K562 (cell line): ENCODE measurements at regions not wholly inside any gene's neighbourhood (a gene's known extent, or its start where the extent isn't known, plus 50 kb on each side); places are given as distances from the start of the nearest gene placed in this dataset.

Source experiments
- ATAC-seq: fragments of 200-7000 bp; cut with Tn5 transposase; 3 replicates; pipeline ENCODE4 v1.9.1; 2020; ENCODE audit warnings: moderate library complexity
- BruUV-seq: library from RNA; stranded (reverse); fragments of 400-500 nt; replicated peaks from 2 replicates; lab custom pipeline; 2021; lab: Mats Ljungman, UMichigan
- CTCF ChIA-PET: fragments of 300-600 bp; formaldehyde crosslinking; extraction: SDS; loops from one replicate; lab custom pipeline; 2021; ENCODE audit warnings: low intra/inter-chr PET ratio; lab: Yijun Ruan, JAX
- POLR2A ChIA-PET: fragments of 300-600, 350-650 bp; sonication (Branson Sonifier 250); formaldehyde crosslinking; extraction: SDS; loops from one replicate; lab custom pipeline; 2021; ENCODE audit warnings: antibody characterized with exemption, inconsistent platforms; lab: Yijun Ruan, JAX
- DNase-seq, 4 experiments: peaks; one replicate each; pipeline versions ENCODE4 v3.0.0 to v3.0.0-alpha.2; 2011 to 2018; ENCODE audit warnings: low spot score in 3 of 4, mixed read lengths in 3 of 4; ENCODE audit errors: extremely low read depth in 1 of 4
- FAIRE-seq: peaks from 2 replicates; lab custom pipeline; 2011; peaks lifted over from hg19 to GRCh38; lab: Jason Lieb, UNC
- H2AFZ ChIP-seq: 2 replicates; pipeline ENCODE4 v1.6.0; 2011; ENCODE audit warnings: low read depth, low read length, control low read depth, inconsistent platforms
- H3K27ac ChIP-seq: fragments of 200-600 bp; 3 replicates; pipeline ENCODE4 v1.8.0; 2011; ENCODE audit warnings: low read depth, mild to moderate bottlenecking, control low read depth, inconsistent platforms, low read length, moderate library complexity, mixed read lengths; ENCODE audit errors: extremely low read depth
- H3K27me3 ChIP-seq, 2 experiments: fragments of 300-600 bp in 1 of 2; 2 replicates in 1 of 2; 3 replicates in 1 of 2; pipeline versions ENCODE4 v1.6.0 to v1.8.0; 2011; ENCODE audit warnings: inconsistent platforms in 2 of 2, low read length in 2 of 2, mild to moderate bottlenecking in 1 of 2, mixed read lengths in 1 of 2, moderate library complexity in 1 of 2; ENCODE audit not compliant: control insufficient read depth in 2 of 2, insufficient read depth in 2 of 2
- H3K36me3 ChIP-seq: fragments of 300-600 bp; 3 replicates; pipeline ENCODE4 v1.8.0; 2011; ENCODE audit warnings: mild to moderate bottlenecking, low read length, inconsistent platforms; ENCODE audit not compliant: control insufficient read depth, insufficient read depth
- H3K4me1 ChIP-seq, 2 experiments: fragments of 200-600 bp in 1 of 2; replicated peaks in 1 of 2; 2 replicates in 1 of 2; 3 replicates in 1 of 2; pipeline versions ENCODE4 v1.5.1 to v1.8.0; 2011; ENCODE audit warnings: inconsistent platforms in 2 of 2, low read length in 2 of 2, mild to moderate bottlenecking in 1 of 2, mixed read lengths in 1 of 2, moderate library complexity in 1 of 2; ENCODE audit not compliant: control insufficient read depth in 2 of 2, insufficient read depth in 2 of 2
- H3K4me2 ChIP-seq: 2 replicates; pipeline ENCODE4 v1.6.1; 2011; ENCODE audit warnings: low read length, control low read depth, inconsistent platforms, mixed read lengths; ENCODE audit not compliant: insufficient read depth
- H3K4me3 ChIP-seq: fragments of 200-600 bp; sonication (generic), shearing (Covaris generic); 2 replicates; pipeline ENCODE4 v1.5.1; 2016; ENCODE audit warnings: control low read depth, inconsistent platforms
- H3K79me2 ChIP-seq: fragments of 200-600 bp; 3 replicates; pipeline ENCODE4 v1.8.0; 2011; ENCODE audit warnings: low read length, inconsistent platforms; ENCODE audit not compliant: control insufficient read depth, insufficient read depth
- H3K9ac ChIP-seq, 2 experiments: 2 replicates each; pipeline versions ENCODE4 v1.6.0 to v1.6.1; 2011; ENCODE audit warnings: low read depth in 2 of 2, low read length in 2 of 2, control low read depth in 1 of 2, inconsistent platforms in 1 of 2, mild to moderate bottlenecking in 1 of 2, mixed read lengths in 1 of 2; ENCODE audit not compliant: insufficient read depth in 1 of 2
- H3K9me1 ChIP-seq: one replicate; pipeline ENCODE4 v1.6.0; 2011; ENCODE audit warnings: inconsistent platforms, mild to moderate bottlenecking, low read length, moderate library complexity; ENCODE audit not compliant: control insufficient read depth, insufficient read depth
- H3K9me3 ChIP-seq: replicated peaks from 2 replicates; pipeline ENCODE4 v1.5.1; 2011; ENCODE audit warnings: low read depth, low read length, inconsistent platforms; ENCODE audit not compliant: control insufficient read depth, insufficient read depth
- H4K20me1 ChIP-seq: replicated peaks from 2 replicates; pipeline ENCODE4 v1.6.1; 2011; ENCODE audit warnings: low read length, inconsistent platforms, mixed read lengths; ENCODE audit not compliant: control insufficient read depth, insufficient read depth
- RUNX1 ChIP-seq: sonication (generic); IDR thresholded peaks from 2 replicates; pipeline ENCODE4 v1.6.1; 2016; ENCODE audit warnings: antibody characterized with exemption, low read depth
- SIRT6 ChIP-seq: IDR thresholded peaks from one replicate; pipeline ENCODE4 v1.6.1; 2012; ENCODE audit warnings: low read depth, mild to moderate bottlenecking, control low read depth, inconsistent platforms, low read length, moderate library complexity
- STAT5A ChIP-seq: IDR thresholded peaks from 2 replicates; pipeline ENCODE4 v1.6.1; 2012; ENCODE audit warnings: low read length, inconsistent platforms, borderline replicate concordance
- ZNF121 ChIP-seq: sonication (generic); formaldehyde crosslinking; conservative IDR thresholded peaks from 2 replicates; pipeline ENCODE4 v1.8.0; 2022; ENCODE audit warnings: missing genetic modification reagents
- ZNF57 ChIP-seq: fragments of 450-650 bp; formaldehyde crosslinking; IDR thresholded peaks from 2 replicates; pipeline ENCODE4 v1.4.0; 2020; ENCODE audit warnings: mild to moderate bottlenecking, moderate library complexity
- WGBS: fragments of 100-300 bp; shearing (Covaris generic); methylation state at CpG from one replicate; pipeline ENCODE4 v1.1.6; 2016; ENCODE audit warnings: low coverage, mixed read lengths; ENCODE audit not compliant: insufficient coverage; ENCODE audit errors: missing lambda C conversion rate; 5-methylcytosine and 5-hydroxymethylcytosine counted together
- in situ Hi-C: fragments of 300-500 bp; cut with MboI; formaldehyde crosslinking; loops from 4 replicates; pipeline ENCODE4 v1.15.0; 2018; ENCODE audit warnings: inconsistent platforms, mixed read lengths
- intact Hi-C: fragments of 100-400 bp; cut with micrococcal nuclease; formaldehyde crosslinking; loops from 2 replicates; pipeline ENCODE4 v1.14.2; 2022
- TF ChIP-seq, protein P1 (sequence below): fragments of 250-450 bp; sonication (Bioruptor Pico); IDR thresholded peaks from 2 replicates; pipeline ENCODE4 v1.6.1; 2021; ENCODE audit warnings: mild to moderate bottlenecking
- TF ChIP-seq, protein P2 (sequence below): sonication (generic); formaldehyde crosslinking; IDR thresholded peaks from 2 replicates; pipeline ENCODE4 v1.8.1; 2023; ENCODE audit warnings: mild to moderate bottlenecking, missing genetic modification reagents
- TF ChIP-seq, protein P3 (sequence below): fragments of 250-450 bp; sonication (Bioruptor Pico); IDR thresholded peaks from 2 replicates; pipeline ENCODE4 v1.9.0; 2021; ENCODE audit warnings: mild to moderate bottlenecking, inconsistent platforms

DNA sequence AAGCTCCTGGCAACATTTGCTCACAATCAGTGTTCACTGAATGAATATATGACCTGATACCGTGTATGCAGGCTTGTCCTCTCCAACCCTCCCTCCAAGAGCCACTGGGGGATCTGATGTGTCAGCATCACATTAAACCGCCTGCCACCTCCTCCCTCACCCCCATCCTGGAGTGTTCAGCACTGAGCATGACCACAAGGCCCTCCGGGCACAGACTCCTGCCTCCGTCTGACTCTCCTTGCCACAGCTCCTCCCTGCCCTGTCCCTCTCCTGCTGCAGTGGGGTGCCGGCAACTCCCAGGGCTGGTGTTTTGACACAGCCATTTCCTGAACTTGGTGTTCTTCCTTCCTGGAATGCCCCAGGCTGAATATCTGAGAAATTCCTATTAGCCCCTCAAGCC, 136.7 kb downstream of the FCRL5 start:
- Histone ChIP-seq H3K4me3 (no peak overlapping the region), H3K79me2 (no peaks in the 10 kb centered on the region), H3K36me3 (no peaks in the 10 kb centered on the region), H2AFZ (no peak overlapping the region), H3K9me1 (no peaks in the 10 kb centered on the region), H3K9ac (no peak overlapping the region), H3K27me3 (peaks cover 10 to 49% of the 10 kb centered on the region in 2 experiments; a peak in 4 of 5 replicates), H3K9me3 (no peaks in the 10 kb centered on the region; the same call in 1 of the 2 replicates), H3K27ac (no peak overlapping the region), H3K4me1 (no peaks in the 10 kb centered on the region; a peak in 1 of 5 replicates), H3K4me2 (no peak overlapping the region), H4K20me1 (no peaks in the 10 kb centered on the region)
- no TSS peak for BruUV-seq
- 0% methylated on average over 5 of the region's 5 CpGs for WGBS
- TF ChIP-seq SIRT6 (no peak), ZNF57 (no peak), RUNX1 (no peak), STAT5A (no peak), ZNF121 (CRISPR knock-in tag) (no peak)
- TF ChIP-seq, protein P1, sequence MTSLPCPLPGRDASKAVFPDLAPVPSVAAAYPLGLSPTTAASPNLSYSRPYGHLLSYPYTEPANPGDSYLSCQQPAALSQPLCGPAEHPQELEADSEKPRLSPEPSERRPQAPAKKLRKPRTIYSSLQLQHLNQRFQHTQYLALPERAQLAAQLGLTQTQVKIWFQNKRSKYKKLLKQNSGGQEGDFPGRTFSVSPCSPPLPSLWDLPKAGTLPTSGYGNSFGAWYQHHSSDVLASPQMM (CRISPR knock-in tag), result no peak
- TF ChIP-seq, protein P2, sequence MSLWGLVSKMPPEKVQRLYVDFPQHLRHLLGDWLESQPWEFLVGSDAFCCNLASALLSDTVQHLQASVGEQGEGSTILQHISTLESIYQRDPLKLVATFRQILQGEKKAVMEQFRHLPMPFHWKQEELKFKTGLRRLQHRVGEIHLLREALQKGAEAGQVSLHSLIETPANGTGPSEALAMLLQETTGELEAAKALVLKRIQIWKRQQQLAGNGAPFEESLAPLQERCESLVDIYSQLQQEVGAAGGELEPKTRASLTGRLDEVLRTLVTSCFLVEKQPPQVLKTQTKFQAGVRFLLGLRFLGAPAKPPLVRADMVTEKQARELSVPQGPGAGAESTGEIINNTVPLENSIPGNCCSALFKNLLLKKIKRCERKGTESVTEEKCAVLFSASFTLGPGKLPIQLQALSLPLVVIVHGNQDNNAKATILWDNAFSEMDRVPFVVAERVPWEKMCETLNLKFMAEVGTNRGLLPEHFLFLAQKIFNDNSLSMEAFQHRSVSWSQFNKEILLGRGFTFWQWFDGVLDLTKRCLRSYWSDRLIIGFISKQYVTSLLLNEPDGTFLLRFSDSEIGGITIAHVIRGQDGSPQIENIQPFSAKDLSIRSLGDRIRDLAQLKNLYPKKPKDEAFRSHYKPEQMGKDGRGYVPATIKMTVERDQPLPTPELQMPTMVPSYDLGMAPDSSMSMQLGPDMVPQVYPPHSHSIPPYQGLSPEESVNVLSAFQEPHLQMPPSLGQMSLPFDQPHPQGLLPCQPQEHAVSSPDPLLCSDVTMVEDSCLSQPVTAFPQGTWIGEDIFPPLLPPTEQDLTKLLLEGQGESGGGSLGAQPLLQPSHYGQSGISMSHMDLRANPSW (CRISPR knock-in tag), result no peak
- TF ChIP-seq, protein P3, sequence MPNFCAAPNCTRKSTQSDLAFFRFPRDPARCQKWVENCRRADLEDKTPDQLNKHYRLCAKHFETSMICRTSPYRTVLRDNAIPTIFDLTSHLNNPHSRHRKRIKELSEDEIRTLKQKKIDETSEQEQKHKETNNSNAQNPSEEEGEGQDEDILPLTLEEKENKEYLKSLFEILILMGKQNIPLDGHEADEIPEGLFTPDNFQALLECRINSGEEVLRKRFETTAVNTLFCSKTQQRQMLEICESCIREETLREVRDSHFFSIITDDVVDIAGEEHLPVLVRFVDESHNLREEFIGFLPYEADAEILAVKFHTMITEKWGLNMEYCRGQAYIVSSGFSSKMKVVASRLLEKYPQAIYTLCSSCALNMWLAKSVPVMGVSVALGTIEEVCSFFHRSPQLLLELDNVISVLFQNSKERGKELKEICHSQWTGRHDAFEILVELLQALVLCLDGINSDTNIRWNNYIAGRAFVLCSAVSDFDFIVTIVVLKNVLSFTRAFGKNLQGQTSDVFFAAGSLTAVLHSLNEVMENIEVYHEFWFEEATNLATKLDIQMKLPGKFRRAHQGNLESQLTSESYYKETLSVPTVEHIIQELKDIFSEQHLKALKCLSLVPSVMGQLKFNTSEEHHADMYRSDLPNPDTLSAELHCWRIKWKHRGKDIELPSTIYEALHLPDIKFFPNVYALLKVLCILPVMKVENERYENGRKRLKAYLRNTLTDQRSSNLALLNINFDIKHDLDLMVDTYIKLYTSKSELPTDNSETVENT, result no peak
- ChIA-PET CTCF (no interaction called here), POLR2A (interaction anchor here (0.8 kb wide), 1 partner anchor 56 kb away, joined by 3 read pairs; no protein-coding TSS in a partner anchor)
- in situ Hi-C loops (no loop called here), intact Hi-C loops (no loop called here)
- DNase-seq (no peak), FAIRE-seq (no peak), ATAC-seq (no peak)
